HepG2 (cell line): ENCODE measurements at regions not wholly inside any gene's neighbourhood (a gene's known extent, or its start where the extent isn't known, plus 50 kb on each side); places are given as distances from the start of the nearest gene placed in this dataset.

ENCODE experiments used
- ATF3 ChIP-seq: sonication (generic); formaldehyde crosslinking; IDR thresholded peaks from 2 replicates; pipeline ENCODE4 v1.4.0; 2020; ENCODE audit warnings: missing genetic modification reagents
- ISX ChIP-seq: sonication (generic); formaldehyde crosslinking; conservative IDR thresholded peaks from 2 replicates; pipeline ENCODE4 v1.5.0; 2020; ENCODE audit warnings: missing genetic modification reagents
- JUN ChIP-seq: sonication (generic); formaldehyde crosslinking; IDR thresholded peaks from 2 replicates; pipeline ENCODE4 v1.4.0; 2020; ENCODE audit warnings: mild to moderate bottlenecking, missing genetic modification reagents
- MAX ChIP-seq: IDR thresholded peaks from 2 replicates; pipeline ENCODE4 v1.6.1; 2012; ENCODE audit warnings: inconsistent platforms
- MEIS2 ChIP-seq: sonication (generic); formaldehyde crosslinking; IDR thresholded peaks from 2 replicates; pipeline ENCODE4 v1.9.0; 2021; ENCODE audit warnings: mild to moderate bottlenecking, missing genetic modification reagents
- MXD4 ChIP-seq: IDR thresholded peaks from 2 replicates; pipeline ENCODE4 v1.6.1; 2016; ENCODE audit warnings: mild to moderate bottlenecking, missing biosample characterization, missing genetic modification reagents
- NR0B2 ChIP-seq: sonication (generic); formaldehyde crosslinking; IDR thresholded peaks from 2 replicates; pipeline ENCODE4 v1.4.0; 2020; ENCODE audit warnings: mild to moderate bottlenecking, missing genetic modification reagents
- PRDM15 ChIP-seq: sonication (generic); formaldehyde crosslinking; IDR thresholded peaks from 2 replicates; pipeline ENCODE4 v1.4.0; 2020; ENCODE audit warnings: missing genetic modification reagents
- RBFOX2 ChIP-seq: fragments of 200-400 bp; formaldehyde crosslinking; IDR thresholded peaks from 2 replicates; pipeline ENCODE4 v1.6.1; 2017; ENCODE audit warnings: low read depth, mild to moderate bottlenecking, low read length
- SATB2 ChIP-seq: sonication (generic); formaldehyde crosslinking; IDR thresholded peaks from 2 replicates; pipeline ENCODE4 v1.5.0; 2020; ENCODE audit warnings: missing genetic modification reagents
- TFAP4 ChIP-seq: sonication (generic); IDR thresholded peaks from 2 replicates; pipeline ENCODE4 v1.6.1; 2016; ENCODE audit warnings: low read depth, borderline replicate concordance
- ZNF260 ChIP-seq: sonication (generic); formaldehyde crosslinking; IDR thresholded peaks from 2 replicates; pipeline ENCODE4 v1.4.0; 2020; ENCODE audit warnings: missing genetic modification reagents, low read depth, mild to moderate bottlenecking, borderline replicate concordance
- ZNF280B ChIP-seq: sonication (generic); formaldehyde crosslinking; IDR thresholded peaks from 2 replicates; pipeline ENCODE4 v1.5.0; 2020; ENCODE audit warnings: missing genetic modification reagents, mild to moderate bottlenecking, borderline replicate concordance
- ZNF83 ChIP-seq: sonication (generic); formaldehyde crosslinking; IDR thresholded peaks from 2 replicates; pipeline ENCODE4 v1.4.0; 2020; ENCODE audit warnings: missing genetic modification reagents, mild to moderate bottlenecking, borderline replicate concordance
- TF ChIP-seq, protein P1 (sequence below): sonication (generic); formaldehyde crosslinking; IDR thresholded peaks from 2 replicates; pipeline ENCODE4 v1.9.0; 2022; ENCODE audit warnings: low read depth, missing genetic modification reagents
- TF ChIP-seq, protein P2 (sequence below): sonication (generic); formaldehyde crosslinking; IDR thresholded peaks from 2 replicates; pipeline ENCODE4 v1.4.0; 2020; ENCODE audit warnings: missing genetic modification reagents

DNA sequence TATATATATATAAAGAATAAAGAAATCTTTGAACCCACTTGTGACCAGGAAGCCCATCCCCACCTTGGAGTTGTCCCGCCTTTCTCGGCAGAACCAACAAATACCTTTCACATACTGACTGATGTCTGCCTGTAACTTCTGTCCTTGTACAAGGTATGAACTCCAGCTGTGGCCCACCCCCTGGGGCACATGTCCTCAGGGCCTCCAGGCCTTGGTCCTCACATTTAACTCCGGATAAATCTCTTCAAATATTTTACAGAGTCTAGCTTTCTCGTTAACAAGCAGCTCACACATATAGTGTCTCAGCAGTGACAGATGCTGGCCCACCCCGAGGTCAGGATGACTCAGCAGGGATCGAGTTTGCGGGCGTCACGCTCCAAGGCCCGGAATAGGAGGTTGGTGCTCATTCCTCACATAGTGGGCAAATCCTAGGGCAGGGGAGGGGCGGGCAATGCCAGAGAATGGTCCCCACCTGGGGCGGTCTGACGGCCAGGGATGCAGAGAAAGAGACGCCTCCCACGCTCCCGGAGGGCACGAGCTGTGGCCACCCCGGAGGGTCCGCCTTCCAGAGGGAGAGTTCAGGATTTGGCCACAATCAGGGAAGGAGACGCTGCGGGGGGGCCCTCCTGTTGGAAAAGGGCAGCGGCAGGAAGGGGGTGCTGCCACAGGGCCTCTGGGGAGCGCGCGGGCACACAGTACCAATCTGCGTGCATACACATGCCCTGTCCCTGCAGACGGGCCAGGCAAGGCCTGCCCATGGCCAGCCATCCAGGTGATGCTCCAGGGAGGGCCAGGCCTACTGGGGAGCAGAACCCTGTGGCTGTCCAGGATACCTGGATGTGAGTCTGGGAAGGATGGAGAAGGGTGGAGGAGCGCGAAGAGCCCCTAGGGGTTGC lies 87.8 kb upstream of the METTL9 start (continued):
- TF ChIP-seq NR0B2 (CRISPR knock-in tag): peak; percentile 52; the same call in 1 of the 2 replicates
- peak; percentile 59; the same call in 1 of the 2 replicates for TF ChIP-seq ISX (CRISPR knock-in tag)
- peak; percentile 81; the same call in 1 of the 2 replicates for TF ChIP-seq ATF3 (CRISPR knock-in tag)
- TF ChIP-seq TFAP4: peak; percentile 70
- TF ChIP-seq JUN (CRISPR knock-in tag): peak; percentile 20; the same call in 1 of the 2 replicates
- peak; percentile 67 for TF ChIP-seq MXD4 (CRISPR knock-in tag)
- peak; percentile 82; the same call in 1 of the 2 replicates for TF ChIP-seq MEIS2 (CRISPR knock-in tag)
- TF ChIP-seq, protein P1, sequence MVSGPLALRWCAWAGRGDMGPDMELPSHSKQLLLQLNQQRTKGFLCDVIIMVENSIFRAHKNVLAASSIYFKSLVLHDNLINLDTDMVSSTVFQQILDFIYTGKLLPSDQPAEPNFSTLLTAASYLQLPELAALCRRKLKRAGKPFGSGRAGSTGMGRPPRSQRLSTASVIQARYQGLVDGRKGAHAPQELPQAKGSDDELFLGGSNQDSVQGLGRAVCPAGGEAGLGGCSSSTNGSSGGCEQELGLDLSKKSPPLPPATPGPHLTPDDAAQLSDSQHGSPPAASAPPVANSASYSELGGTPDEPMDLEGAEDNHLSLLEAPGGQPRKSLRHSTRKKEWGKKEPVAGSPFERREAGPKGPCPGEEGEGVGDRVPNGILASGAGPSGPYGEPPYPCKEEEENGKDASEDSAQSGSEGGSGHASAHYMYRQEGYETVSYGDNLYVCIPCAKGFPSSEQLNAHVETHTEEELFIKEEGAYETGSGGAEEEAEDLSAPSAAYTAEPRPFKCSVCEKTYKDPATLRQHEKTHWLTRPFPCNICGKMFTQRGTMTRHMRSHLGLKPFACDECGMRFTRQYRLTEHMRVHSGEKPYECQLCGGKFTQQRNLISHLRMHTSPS: peak; percentile 79
- TF ChIP-seq SATB2 (CRISPR knock-in tag): 0 out of 2 replicates have a peak, but pooled peaks have one; percentile 15
- 0 out of 2 replicates have a peak, but pooled peaks have one; percentile 12 for TF ChIP-seq ZNF280B (CRISPR knock-in tag)
- TF ChIP-seq ZNF260 (CRISPR knock-in tag): 0 out of 2 replicates have a peak, but pooled peaks have one; percentile 38
- TF ChIP-seq PRDM15: peak; percentile 28; the same call in 1 of the 2 replicates
- TF ChIP-seq ZNF83 (CRISPR knock-in tag): peak; percentile 64; the same call in 1 of the 2 replicates
- TF ChIP-seq, protein P2, sequence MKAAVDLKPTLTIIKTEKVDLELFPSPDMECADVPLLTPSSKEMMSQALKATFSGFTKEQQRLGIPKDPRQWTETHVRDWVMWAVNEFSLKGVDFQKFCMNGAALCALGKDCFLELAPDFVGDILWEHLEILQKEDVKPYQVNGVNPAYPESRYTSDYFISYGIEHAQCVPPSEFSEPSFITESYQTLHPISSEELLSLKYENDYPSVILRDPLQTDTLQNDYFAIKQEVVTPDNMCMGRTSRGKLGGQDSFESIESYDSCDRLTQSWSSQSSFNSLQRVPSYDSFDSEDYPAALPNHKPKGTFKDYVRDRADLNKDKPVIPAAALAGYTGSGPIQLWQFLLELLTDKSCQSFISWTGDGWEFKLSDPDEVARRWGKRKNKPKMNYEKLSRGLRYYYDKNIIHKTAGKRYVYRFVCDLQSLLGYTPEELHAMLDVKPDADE (CRISPR knock-in tag): 0 out of 2 replicates have a peak, but pooled peaks have one; percentile 29
- TF ChIP-seq MAX: peak; percentile 40; the same call in 1 of the 2 replicates
- peak; percentile 73 for TF ChIP-seq RBFOX2
